ENCODE measurements at regions not wholly inside any gene's neighbourhood (a gene's known extent, or its start where the extent isn't known, plus 50 kb on each side); places are given as distances from the start of the nearest gene placed in this dataset.

DNA sequence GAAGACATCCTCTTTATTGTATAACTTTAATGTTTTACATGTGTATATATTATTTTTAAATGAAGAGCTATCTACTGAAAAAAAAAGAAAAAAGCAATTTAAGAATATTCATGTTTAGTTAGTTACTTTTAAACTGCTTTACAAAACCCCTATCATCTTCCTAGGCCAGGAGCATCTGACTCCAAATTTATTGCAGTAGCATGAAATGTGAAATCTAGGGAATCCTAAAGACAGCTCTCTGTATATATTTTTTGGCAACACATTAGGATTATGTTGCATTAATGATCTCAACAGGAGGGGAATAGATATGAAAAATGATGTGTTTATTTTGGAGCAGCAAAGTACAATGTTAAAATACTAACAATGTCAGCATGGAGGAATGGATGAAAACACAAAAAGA, 158.3 kb downstream of the CNTN3 start:
- Histone ChIP-seq H3K27me3 (ENCODE audit: insufficient read depth, low read depth, low read length) (no peaks in the 10 kb centered on the region), H3K9ac (ENCODE audit: low read length) (no peak overlapping the region), H3K9me3 (ENCODE audit: low read length) (no peaks in the 10 kb centered on the region), H3K4me2 (ENCODE audit: low read length) (no peak overlapping the region), H3K4me3 (ENCODE audit: low read length) (no peak overlapping the region), H3K27ac (ENCODE audit: low read length) (no peak overlapping the region), H3F3A (ENCODE audit: insufficient read depth, low read length, poor library complexity, severe bottlenecking) (no peaks in the 10 kb centered on the region), H3K79me2 (replicated peaks; ENCODE audit: insufficient read depth, low read length) (no peaks in the 10 kb centered on the region), H4K20me1 (ENCODE audit: insufficient read depth) (no peaks in the 10 kb centered on the region), H3K36me3 (ENCODE audit: insufficient read depth, low read length) (no peaks in the 10 kb centered on the region), H3K9me2 (ENCODE audit: insufficient read depth, low read length) (no peaks in the 10 kb centered on the region), H2AFZ (ENCODE audit: low read depth, low read length) (no peak overlapping the region)
- no peak for TF ChIP-seq MXI1 (conservative IDR thresholded peaks at IDR 0.05; ENCODE audit: poor library complexity, severe bottlenecking)
- TF ChIP-seq CTCF (IDR thresholded peaks at IDR 0.05; ENCODE audit: poor library complexity, severe bottlenecking) = no peak
- TF ChIP-seq REST (IDR thresholded peaks at IDR 0.05; ENCODE audit: borderline replicate concordance) = no peak
- TF ChIP-seq SMC3 (conservative IDR thresholded peaks at IDR 0.05; ENCODE audit: poor library complexity) = no peak
- TF ChIP-seq RAD21 (conservative IDR thresholded peaks at IDR 0.05) = no peak
- TF ChIP-seq TAF1 (IDR thresholded peaks at IDR 0.05; ENCODE audit: low read depth) = no peak
- no peak for TF ChIP-seq EZH2 (IDR thresholded peaks at IDR 0.05; ENCODE audit: borderline replicate concordance, insufficient read depth, low read length, poor library complexity, severe bottlenecking)
- no peak for TF ChIP-seq POLR2AphosphoS5 (IDR thresholded peaks at IDR 0.05)
- TF ChIP-seq EP300 (conservative IDR thresholded peaks at IDR 0.05; ENCODE audit: poor library complexity, severe bottlenecking) = no peak

DNA sequence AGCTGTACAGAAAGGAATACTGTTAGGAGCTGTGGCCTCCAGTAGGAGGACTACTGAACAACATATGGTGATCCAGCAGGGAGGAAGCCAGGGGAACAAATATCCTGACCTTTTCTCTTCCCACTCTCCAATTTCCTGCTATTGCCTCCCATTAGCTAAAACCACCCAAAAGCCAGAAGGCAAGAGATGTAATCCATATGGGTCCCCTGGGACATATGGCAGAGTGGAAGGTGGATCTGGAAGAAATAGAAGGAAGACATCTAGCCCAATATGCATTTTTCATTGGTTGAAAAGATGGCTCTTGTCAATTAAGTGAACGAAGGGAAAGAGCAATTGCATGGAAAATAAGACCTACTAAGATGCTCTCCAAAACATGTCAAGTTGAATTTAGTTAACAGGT, 167.2 kb downstream of the CNTN3 start:
- no peaks in the 10 kb centered on the region for H3K36me3 ChIP-seq (ENCODE audit: insufficient read depth, low read length)

More for the DNA sequence above, 167.2 kb downstream of the CNTN3 start:
- Histone ChIP-seq H3F3A (ENCODE audit: insufficient read depth, low read length, poor library complexity, severe bottlenecking) (no peaks in the 10 kb centered on the region), H3K9me2 (ENCODE audit: insufficient read depth, low read length) (no peaks in the 10 kb centered on the region), H3K9ac (ENCODE audit: low read length) (no peak overlapping the region), H3K4me2 (ENCODE audit: low read length) (no peak overlapping the region), H3K27me3 (ENCODE audit: insufficient read depth, low read depth, low read length) (no peaks in the 10 kb centered on the region), H3K27ac (ENCODE audit: low read length) (no peak overlapping the region), H3K4me3 (ENCODE audit: low read length) (no peak overlapping the region), H2AFZ (ENCODE audit: low read depth, low read length) (no peak overlapping the region), H4K20me1 (ENCODE audit: insufficient read depth) (no peaks in the 10 kb centered on the region), H3K9me3 (ENCODE audit: low read length) (no peaks in the 10 kb centered on the region), H3K79me2 (replicated peaks; ENCODE audit: insufficient read depth, low read length) (no peaks in the 10 kb centered on the region)
- TF ChIP-seq REST (IDR thresholded peaks at IDR 0.05; ENCODE audit: borderline replicate concordance) (no peak), RAD21 (conservative IDR thresholded peaks at IDR 0.05) (no peak), TAF1 (IDR thresholded peaks at IDR 0.05; ENCODE audit: low read depth) (no peak), EZH2 (IDR thresholded peaks at IDR 0.05; ENCODE audit: borderline replicate concordance, insufficient read depth, low read length, poor library complexity, severe bottlenecking) (no peak), SMC3 (conservative IDR thresholded peaks at IDR 0.05; ENCODE audit: poor library complexity) (no peak), POLR2AphosphoS5 (IDR thresholded peaks at IDR 0.05) (no peak), MXI1 (conservative IDR thresholded peaks at IDR 0.05; ENCODE audit: poor library complexity, severe bottlenecking) (no peak), CTCF (IDR thresholded peaks at IDR 0.05; ENCODE audit: poor library complexity, severe bottlenecking) (no peak), EP300 (conservative IDR thresholded peaks at IDR 0.05; ENCODE audit: poor library complexity, severe bottlenecking) (no peak)
